GM19035 (cell line): ENCODE measurements at regions not wholly inside any gene's neighbourhood (a gene's known extent, or its start where the extent isn't known, plus 50 kb on each side); places are given as distances from the start of the nearest gene placed in this dataset.

Experiments
- ATAC-seq: cut with Tn5 transposase; IDR thresholded peaks from one replicate; pipeline ENCODE4 v1.9.1; 2021; ENCODE audit not compliant: unreplicated experiment

DNA sequence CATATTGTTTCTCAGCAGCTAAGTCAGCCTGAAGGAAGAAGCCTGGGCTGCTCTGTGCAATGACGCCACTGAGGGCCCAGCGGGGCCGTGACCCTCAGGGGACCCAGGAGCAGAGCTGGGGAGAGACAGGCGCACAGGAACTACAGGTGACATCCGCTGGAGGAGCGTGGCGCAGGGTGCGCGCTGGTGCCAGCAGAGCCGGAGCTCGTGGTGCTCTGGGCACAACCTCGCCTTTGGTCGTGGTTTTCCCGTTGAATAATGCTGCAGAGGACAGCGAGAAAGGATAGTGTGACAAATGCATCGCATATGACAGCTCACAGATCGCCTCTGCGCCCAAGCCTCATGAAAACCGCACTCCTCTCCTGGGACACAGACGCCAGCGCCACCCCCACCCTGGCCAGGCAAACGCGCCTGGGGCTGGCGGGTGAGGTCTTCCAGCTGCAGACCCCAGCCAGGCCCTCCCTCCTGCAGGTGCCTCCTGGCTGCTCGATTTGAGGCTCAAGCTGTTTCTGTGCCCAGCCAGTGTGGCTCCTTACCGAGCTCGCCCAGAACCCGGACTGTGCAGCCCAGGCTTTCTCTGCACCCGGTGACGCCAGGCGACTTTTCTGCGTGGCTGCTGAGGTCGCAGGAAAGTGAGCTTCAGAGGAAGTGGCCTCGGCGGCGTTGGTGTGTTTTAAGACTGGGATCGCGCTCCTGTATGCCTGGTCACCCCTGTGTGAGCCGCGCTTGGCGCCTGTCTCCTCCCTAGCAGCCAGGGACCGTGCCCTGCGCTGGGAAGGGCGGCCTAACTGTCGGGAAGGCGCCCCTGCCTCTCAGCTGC, 583.1 kb upstream of the HS6ST1 start:
- ATAC-seq, result no peak

DNA sequence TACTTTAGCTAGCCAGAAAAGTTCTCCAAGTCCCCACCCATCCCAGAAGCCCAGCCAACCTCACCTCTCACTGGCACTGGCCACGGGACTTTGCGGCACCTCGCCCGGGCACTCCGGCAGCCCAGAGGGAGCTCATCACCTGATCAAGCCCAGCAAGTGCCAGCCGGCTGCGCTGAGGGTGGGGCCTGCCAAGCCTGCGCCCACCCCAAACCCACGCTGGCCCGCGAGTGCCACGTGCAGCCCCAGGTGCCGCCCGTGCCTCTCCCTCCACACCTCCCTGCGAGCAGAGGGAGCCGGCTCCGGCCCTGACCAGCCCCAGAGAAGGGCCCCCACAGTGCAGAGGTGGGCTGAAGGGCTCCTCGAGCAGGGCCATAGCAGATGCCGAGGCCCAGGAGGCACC, 585.0 kb upstream of the HS6ST1 start:
- ATAC-seq, result no peak

DNA sequence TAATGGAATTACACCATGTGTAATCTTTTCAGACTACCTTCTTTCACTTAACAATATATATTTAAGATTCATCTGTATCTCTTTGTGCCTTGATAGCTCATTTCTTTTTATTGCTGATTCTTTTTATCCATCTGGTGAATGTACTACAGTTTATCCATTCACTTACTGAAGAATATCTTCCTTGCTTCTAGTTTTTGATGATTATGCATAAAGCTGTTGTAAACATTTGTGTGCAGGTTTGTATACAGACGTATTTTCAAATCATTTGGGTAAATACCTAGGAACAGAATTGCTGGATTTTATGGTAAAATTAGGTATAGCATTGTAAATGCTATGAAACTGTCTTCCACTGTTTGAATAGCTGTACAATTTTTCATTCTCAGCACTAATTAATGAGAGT, 592.6 kb upstream of the HS6ST1 start:
- no peak for ATAC-seq

DNA sequence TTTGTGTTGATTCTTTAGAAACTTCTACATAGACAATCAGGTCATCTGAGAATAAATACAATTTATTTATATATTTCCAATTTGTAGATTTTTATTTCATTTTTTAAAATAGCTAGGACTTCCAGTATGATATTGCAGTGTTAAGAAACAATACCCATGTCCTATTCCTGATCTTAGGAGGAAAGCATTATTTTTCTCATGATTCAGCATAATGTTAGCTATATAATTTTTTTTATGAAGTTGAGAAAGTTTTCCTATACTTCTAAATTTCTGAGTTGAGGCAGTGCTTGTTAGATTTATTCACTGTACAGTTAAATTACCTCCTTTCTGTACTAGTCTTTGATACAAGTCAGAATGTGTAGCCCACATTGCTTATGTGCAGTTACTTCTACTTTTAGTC, 595.7 kb upstream of the HS6ST1 start:
- no peak for ATAC-seq

DNA sequence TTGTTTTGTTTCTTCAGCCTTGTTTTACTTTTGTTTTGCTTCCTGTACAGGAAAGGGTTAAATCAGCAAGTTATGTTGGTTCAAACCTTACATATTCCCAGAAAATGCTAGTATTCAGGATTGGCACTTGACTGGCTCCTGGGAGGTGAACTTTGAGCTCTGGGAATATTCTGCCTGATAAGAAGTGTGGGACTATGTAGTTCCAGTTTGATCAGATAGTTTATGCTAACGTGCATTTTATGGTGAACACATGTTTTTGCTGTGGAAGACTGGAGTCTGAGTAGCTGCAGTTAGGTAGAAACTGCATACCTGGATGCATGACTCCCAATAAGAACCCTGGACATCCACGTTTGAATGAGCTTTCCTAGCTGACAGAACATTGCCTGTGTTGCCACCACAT, 603.1 kb upstream of the HS6ST1 start:
- ATAC-seq, result no peak

DNA sequence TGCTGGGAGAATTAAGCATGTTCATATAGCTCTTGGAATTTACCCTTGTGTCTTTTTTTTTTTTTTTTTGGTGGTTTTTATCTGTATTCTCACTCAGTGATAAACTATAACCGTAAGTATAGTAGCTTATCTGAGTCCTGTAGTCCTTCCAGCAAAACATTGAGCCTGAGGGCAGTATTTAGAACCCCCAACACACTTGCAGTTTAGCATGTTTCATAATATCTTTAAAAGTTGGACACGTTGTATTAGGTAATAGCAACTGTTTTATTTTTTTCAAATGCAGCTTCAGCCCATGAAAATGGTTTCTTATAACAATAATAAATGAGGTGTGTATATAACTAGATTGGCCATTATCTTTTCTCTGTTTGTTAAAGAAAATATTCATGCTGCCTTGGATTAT, 603.5 kb upstream of the HS6ST1 start:
- no peak for ATAC-seq

DNA sequence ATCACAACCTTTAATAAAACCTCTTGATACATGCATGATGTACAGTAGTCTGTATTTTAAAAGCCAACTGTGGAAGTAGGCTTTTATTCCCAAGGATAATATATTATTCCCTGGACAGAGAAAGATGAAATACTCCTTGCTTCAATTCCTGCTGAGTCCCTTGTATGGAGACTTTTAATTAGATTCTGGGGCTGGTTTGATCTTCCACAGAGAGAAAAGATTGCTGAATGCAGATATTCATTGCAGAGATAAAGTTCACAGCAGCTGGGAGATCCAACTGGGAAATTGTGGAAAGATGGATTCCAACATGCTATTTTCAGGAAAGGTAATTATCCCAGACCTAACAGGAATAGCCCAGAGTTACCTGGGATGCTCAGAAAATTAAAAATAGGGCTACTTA, 607.0 kb upstream of the HS6ST1 start:
- no peak for ATAC-seq

DNA sequence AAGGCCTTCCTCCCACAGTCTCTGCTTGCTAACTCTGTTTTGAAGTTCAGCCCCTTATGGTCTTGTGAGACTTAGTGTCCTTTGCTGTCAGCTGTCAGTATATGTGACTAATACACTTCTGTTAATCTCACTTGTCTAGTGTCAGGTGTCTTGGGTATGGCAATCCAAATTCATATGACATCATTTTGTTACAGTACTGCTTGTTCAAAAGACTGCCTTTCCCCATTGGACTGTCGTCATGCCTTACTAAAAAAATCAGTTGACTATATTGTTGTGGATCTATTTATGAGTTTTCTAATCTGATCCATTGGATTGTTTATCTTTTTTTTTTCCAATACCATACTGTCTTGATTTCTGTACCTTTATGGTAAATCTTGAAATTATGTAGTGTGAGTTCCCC, 611.4 kb upstream of the HS6ST1 start:
- no peak for ATAC-seq

DNA sequence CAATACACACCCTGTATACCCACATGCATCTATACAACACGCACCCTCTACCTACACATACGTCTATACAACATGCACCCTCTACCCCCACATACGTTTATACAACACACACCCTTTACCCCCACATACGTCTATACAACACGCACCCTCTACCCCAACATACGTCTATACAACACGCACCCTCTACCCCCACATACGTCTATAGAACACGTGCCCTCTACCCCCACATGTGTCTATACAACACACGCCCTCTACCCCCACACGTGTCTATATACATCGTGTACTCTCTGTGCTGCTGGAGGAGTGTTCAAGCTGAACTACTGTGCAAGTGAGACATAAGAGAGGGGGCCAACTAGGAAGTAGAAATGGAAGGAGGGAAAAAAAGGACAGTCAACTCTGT, 621.7 kb upstream of the HS6ST1 start:
- no peak for ATAC-seq

DNA sequence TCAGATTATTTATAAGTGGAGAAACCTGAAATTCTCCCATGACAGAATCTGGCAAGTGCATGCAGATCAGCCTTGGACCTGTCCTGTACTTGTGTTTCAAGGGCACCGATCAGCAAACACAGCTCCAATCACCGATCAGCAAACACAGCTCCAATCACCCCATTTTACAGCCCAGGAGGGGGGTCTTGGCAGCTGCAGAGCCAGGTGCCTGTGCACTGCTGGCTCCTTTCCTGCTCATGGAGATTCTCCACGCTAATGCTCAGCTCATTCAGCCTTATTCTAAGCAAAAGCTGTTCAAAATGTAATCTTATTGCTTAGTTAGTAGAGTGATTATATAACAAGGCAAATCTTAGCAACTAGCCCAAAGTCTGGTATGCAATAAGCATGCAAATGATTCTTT, 623.1 kb upstream of the HS6ST1 start:
- ATAC-seq, result no peak

DNA sequence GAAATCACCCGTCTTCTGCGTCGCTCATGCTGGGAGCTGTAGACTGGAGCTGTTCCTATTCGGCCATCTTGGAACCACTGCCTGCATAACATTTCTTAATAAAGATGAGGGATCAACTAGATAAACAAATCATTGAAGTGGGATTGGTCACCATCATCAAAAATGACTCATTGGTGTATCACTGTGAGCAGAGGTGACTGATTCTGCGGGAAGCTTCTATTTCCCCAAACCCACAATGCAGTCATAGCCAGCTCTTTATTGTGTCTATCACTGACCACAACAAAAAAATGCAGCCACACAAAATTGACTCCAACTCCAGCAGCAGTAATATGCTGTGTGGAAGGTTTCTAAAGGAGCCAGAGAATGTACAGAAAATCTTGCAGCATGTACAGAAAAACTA, 630.7 kb upstream of the HS6ST1 start:
- no peak for ATAC-seq

DNA sequence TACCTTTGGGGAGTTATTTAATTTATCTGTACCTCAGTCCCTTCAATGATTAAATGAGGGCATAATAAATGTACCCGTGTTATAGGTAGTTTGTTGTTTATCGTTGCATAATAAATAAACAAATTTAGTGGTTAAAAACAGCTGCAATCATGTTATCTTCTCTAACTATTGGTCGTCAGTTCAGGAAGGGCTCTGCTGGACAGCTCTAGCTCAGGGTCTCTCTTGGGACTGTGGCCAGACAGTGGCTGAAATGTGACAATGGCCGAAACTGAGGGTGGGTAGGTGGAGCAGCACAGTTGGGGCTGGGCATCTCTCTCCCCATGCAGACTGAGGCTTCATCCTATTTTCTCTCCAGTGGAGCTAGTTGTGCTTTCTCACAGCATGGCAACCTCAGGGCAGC, 632.1 kb upstream of the HS6ST1 start:
- no peak for ATAC-seq

DNA sequence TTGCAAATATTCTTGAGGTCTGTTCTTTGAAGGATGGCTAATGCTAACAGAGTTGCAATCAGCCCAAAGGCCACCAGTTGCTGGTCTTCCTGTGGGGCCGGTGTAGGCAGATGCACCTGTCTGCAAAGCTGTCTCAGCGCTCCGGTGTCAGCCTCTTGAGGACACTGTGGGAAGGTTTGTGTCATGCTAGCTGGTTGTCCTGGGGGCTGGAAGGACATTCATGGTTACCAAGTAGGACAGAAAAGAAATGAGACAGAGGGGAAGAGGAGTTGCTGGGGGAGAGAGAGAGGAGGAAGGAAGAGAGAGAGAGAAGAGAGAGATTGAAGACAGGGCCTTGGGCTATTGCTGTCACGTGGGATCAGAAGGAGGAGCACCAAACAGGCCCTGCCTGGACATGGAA, 639.6 kb upstream of the HS6ST1 start:
- ATAC-seq, result no peak

DNA sequence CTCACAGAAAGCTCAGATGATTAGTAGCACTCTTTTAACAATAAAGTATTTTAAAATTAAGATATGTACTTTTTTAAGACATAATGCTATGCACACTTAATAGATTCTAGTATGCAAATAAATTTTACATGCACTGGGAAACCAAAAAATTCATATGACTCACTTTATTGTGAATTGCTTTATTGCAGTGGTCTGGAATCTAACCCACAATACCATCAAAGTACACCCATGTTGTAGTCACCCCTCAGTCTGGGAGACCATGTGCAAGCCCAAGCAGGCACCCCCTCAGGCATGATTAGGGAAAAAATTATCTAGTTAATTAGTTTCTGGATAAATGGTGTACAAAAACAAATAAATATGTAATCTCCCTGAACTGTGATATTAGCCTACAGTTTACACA, 649.0 kb upstream of the HS6ST1 start:
- no peak for ATAC-seq

DNA sequence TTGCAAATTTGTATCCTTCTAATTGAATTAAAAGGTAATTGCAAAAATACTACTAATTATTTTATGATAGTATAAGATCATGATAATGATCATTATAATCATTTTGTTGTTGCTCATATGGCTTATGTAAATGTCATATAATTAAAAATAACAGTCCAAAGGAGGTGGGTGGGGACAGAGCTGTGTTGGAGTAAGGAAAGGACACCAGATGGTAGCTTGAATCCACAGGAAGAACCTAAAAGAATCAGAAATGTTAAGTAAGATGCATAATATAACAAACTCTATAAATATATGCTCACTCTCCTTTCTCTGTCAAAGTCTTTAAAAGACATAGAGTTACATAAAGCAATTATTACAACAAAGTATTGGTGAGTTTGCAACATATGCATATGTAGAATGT, 650.7 kb upstream of the HS6ST1 start:
- no peak for ATAC-seq

DNA sequence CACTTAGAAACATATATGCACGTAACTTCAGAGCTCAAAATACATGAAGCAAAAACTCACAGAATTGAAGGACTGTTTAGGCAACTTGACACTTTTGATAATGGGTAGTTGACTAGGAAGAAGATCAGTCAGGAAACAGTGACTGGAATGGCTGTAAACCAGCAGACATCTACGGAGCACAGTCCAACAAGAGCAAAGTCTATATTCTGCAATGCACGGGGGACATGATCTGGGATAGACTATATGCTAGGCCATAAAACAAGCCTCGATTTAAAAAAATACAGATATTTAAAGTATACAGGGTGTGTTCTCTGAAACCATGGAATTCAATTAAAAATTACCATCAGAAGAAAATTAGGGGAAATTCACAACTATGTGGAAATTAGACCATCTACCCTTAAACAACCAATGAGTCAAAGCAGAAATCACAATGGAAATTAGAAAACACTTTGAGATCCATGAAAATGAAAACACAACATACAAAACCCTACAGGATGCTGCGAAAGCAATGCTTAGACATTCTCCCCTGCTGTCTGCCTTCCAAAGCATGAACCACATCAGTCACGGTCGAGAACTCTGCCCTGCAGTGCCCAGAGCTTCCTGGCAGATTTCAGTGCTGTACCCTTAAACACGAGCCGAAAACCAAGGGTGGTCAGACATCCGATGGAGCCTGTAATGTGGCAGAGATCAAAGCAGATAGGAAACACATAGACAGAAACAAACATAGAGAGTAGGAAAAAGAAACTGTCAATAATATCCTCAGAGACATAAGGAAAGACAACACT, 651.9 kb upstream of the HS6ST1 start:
- ATAC-seq, result no peak

DNA sequence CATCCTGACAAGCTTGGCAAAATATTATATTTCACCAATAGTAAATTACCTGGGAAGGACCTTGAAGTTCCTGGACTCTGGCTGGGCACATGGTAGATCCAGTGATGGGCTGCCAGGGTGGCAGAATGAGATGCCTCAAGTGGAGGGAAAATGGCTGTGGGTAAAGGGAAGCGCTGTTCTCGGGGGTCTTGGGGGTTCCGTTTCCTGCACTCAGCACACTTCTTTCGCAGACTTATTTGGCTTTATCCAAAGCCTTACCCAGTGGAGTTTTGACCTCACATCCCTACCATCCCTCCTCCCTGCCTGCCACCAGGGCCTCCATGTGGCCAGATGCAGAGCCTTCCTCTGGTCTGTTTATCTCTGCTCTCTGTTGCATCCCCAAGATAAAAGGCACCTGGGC, 654.9 kb upstream of the HS6ST1 start:
- ATAC-seq, result no peak

DNA sequence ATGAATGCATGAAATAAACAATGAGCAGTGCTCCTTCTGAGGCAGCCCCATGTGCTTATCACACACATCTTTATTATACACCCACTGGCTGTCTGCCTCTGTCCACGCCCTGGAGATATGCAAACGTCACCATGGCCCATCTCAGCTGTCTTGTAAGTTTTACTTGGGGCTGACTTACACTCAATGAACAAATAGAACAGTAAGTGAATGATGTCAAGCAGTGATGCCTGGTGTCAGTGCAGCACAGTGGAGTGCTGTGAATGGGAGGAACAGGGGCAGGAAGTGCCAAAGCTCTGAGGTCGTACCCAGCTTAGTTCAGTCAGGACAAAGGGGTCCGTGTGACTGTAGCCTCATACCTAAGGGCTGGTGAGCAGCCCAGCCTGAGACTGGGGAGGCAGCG, 659.5 kb upstream of the HS6ST1 start:
- ATAC-seq, result no peak

DNA sequence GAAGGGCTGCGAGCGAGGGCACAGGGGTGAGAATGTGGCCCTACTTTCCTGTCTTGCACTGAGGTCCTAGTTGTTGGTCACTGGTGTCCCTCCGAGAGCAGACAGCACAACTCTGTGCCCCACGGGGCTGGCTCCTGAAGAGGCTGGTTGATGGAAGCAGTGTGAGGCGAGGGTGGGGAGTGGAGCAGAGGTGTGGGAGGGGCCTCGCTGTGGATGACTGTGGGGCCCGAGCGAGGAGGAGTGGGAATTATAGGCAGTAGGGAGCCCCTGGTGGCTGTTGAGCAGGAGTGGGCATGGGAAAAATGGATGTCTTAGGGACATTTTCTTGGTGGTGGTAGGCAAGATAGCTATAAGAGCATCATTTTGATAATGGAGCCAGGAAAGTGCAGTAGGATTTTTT, 660.5 kb upstream of the HS6ST1 start:
- ATAC-seq, result no peak

DNA sequence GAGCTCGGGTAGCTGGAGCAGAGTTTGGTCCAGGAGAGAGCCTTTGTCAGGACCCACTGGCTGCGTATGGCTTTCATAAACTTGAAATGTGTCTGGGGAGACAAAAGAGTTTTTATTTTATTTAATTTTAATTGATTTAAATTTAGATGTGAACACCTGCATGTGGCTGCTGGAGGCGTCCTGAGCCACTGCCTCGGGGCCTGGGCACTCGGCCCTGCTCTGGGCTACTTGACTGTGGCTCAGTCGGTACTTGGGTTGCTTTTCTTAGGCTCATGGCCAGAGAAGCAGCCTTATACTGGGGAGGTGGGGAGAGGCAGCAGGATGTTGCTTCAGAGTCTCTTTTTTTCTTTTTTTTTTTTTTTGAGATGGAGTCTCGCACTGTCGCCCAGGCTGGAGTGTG, 661.8 kb upstream of the HS6ST1 start:
- no peak for ATAC-seq

DNA sequence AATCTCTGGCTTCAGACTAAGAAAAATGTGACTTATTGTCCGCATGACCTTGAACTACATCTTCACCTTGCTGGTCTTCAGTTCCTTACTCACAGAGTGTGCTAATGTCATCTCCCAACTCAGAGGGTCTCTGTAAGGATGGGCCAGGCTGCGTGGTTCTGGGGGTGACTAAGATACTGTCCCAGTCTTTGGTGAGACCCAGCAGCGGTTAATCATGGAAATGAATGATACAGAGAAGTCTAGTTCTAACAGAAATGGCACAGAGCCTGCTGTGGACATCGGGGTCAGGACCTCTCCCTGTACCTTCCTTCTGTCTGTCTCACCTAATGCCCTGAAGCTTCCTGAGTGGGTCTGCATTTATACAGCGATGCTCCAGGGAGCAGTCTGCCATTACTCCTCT, 662.7 kb upstream of the HS6ST1 start:
- ATAC-seq, result no peak

DNA sequence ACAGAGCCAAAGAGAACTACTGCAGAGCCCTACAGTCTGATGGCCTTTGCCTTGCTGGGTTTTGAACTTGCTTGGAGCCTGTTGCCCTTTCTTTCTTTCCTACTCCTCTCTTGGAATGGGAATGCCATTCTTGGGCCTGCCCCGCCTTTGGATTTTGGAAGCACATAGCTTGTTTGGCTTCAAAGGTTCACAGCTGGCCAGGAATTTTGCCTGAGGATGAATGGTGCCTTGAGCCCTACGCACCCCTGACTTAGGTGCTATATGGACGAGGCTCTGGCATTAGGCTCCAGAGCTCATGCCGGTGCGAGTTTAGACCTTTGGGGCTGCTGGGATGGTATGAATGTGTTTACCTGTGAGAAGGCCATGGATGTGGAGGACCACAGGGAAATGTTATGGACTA, 663.3 kb upstream of the HS6ST1 start:
- no peak for ATAC-seq

DNA sequence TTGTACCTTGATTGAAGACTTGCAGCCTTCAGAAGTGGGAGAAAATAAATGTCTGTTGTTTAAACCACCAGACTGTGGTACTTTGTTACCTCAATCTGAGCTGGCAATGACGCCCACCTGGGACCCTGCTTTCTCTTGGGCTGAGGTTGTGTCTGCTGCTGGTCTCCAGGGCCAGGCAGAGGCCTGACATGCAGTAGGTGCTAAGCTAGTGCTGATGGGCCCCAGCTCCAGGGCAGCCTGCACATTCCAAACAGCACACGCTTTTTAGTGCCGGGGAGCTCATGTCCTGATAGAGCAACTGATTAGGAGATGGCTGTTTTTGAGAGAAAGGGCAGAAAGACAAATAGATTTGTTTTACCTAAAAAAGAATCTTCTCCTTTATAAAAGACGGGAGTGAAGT, 664.0 kb upstream of the HS6ST1 start:
- ATAC-seq, result no peak
